ENCODE measurements at regions not wholly inside any gene's neighbourhood (a gene's known extent, or its start where the extent isn't known, plus 50 kb on each side); places are given as distances from the start of the nearest gene placed in this dataset.

DNA sequence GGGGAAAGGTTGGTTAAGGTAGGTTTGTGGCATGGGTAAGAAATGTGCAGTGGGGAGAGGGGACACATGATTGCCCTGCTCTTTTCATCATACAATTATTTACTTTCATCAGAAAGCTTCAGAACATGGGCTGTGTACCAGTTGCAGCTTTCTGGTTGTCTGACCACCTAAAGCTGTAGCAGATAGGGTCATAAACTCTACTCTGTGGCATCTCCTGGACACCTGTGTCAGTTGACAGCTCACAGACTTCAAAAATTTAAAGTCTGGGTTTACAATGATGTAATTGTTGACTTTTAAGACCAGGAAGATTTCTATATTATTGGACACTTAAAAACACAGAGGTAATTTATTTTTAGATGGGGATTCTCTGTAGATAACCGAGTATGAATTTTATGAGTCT, 222.7 kb upstream of the PRR16 start:
- TF ChIP-seq EZH2 (IDR thresholded peaks at IDR 0.05; ENCODE audit: insufficient read depth, poor library complexity, severe bottlenecking) (no peak), EZH2phosphoT487 (IDR thresholded peaks at IDR 0.05; ENCODE audit: insufficient read depth, low read depth) (no peak)

Measured in GM23248 (cell line).